ENCODE measurements at regions not wholly inside any gene's neighbourhood (a gene's known extent, or its start where the extent isn't known, plus 50 kb on each side); places are given as distances from the start of the nearest gene placed in this dataset. TPM values are rescaled to one million over a fixed set of nuclear protein-coding genes. Genes with fewer than 3 reads are reported as not detected.
"Not testable (repeated sequence)": the region's sequence is repeated elsewhere in the genome, so short reads cannot be mapped to it uniquely, and the experiment has no call there.

GRCh38 chr9:62931484-62931883, 1741.6 kb downstream of the SPATA31A7 start:
- DNase-seq: not testable (repeated sequence)

GRCh38 chr9:62952840-62953239, 1763.0 kb downstream of the SPATA31A7 start:
- H3K27ac ChIP-seq; H3K4me1 ChIP-seq; intact Hi-C loops (cut with DNase I); H3K9me3 ChIP-seq; H3K27me3 ChIP-seq; DNase-seq; H3K4me3 ChIP-seq (replicated peaks in 1 of 3); H3K36me3 ChIP-seq: not testable (repeated sequence)
- WGBS, 2 donors: no CpG with 5 or more reads among the region's 2 CpGs

More at GRCh38 chr9:62931484-62931883, 1741.6 kb downstream of the SPATA31A7 start:
- intact Hi-C loops (cut with DNase I); H3K27me3 ChIP-seq; H3K4me3 ChIP-seq (replicated peaks in 1 of 3); H3K4me1 ChIP-seq; H3K36me3 ChIP-seq; H3K27ac ChIP-seq; H3K9me3 ChIP-seq: not testable (repeated sequence)
- WGBS, 2 donors: no CpG with 5 or more reads among the region's 4 CpGs

Small RNA genes lying in the stretch of these regions (small RNA-seq; reads per million reads assigned to genes)
- gene RNA5SP283: not detected
